GM23248 (cell line): ENCODE measurements at regions not wholly inside any gene's neighbourhood (a gene's known extent, or its start where the extent isn't known, plus 50 kb on each side); places are given as distances from the start of the nearest gene placed in this dataset.

Experiments used
- DNase-seq: peaks from one replicate; pipeline ENCODE4 v3.0.0-alpha.2; 2015
- H2AFZ ChIP-seq: fragments of 200-600 bp; sonication (generic); 2 replicates; pipeline ENCODE4 v1.6.1; 2016; ENCODE audit warnings: antibody characterized with exemption
- H3F3A ChIP-seq: fragments of 200-600 bp; sonication (generic); 2 replicates; pipeline ENCODE4 v1.6.1; 2016; ENCODE audit warnings: mild to moderate bottlenecking, antibody characterized with exemption, mixed run types; ENCODE audit not compliant: insufficient read depth
- H3K27ac ChIP-seq: fragments of 200-600 bp; sonication (generic); 2 replicates; pipeline ENCODE4 v1.5.1; 2016; ENCODE audit warnings: mild to moderate bottlenecking
- H3K27me3 ChIP-seq: fragments of 200-600 bp; sonication (generic); replicated peaks from 2 replicates; pipeline ENCODE4 v1.6.1; 2016; ENCODE audit warnings: mild to moderate bottlenecking; ENCODE audit not compliant: insufficient read depth
- H3K36me3 ChIP-seq: fragments of 200-600 bp; sonication (generic); 2 replicates; pipeline ENCODE4 v1.6.1; 2016; ENCODE audit warnings: low read depth, mild to moderate bottlenecking
- H3K4me1 ChIP-seq: fragments of 200-600 bp; sonication (generic); 2 replicates; pipeline ENCODE4 v1.6.1; 2016; ENCODE audit warnings: mild to moderate bottlenecking; ENCODE audit not compliant: insufficient read depth
- H3K4me2 ChIP-seq: fragments of 200-600 bp; sonication (generic); one replicate; pipeline ENCODE4 v1.6.1; 2016; ENCODE audit warnings: mild to moderate bottlenecking; ENCODE audit not compliant: unreplicated experiment
- H3K4me3 ChIP-seq: fragments of 200-600 bp; sonication (generic); 2 replicates; pipeline ENCODE4 v1.5.1; 2016; ENCODE audit warnings: mild to moderate bottlenecking
- H3K79me2 ChIP-seq: fragments of 200-600 bp; sonication (generic); 2 replicates; pipeline ENCODE4 v1.6.1; 2016; ENCODE audit warnings: mild to moderate bottlenecking; ENCODE audit not compliant: insufficient read depth
- H3K9ac ChIP-seq: fragments of 200-600 bp; sonication (generic); 2 replicates; pipeline ENCODE4 v1.6.1; 2016; ENCODE audit warnings: mild to moderate bottlenecking
- H3K9me2 ChIP-seq: fragments of 200-600 bp; sonication (generic); 2 replicates; pipeline ENCODE4 v1.6.1; 2016; ENCODE audit warnings: mixed run types, mild to moderate bottlenecking, moderate library complexity; ENCODE audit not compliant: insufficient read depth
- H3K9me3 ChIP-seq: fragments of 200-600 bp; sonication (generic); one replicate; pipeline ENCODE4 v1.6.1; 2017; ENCODE audit warnings: low read depth
- H4K20me1 ChIP-seq: fragments of 200-600 bp; sonication (generic); 2 replicates; pipeline ENCODE4 v1.6.0; 2016; ENCODE audit not compliant: insufficient read depth
- EZH2 ChIP-seq: fragments of 200-600 bp; sonication (generic); IDR thresholded peaks from 2 replicates; pipeline ENCODE4 v1.6.1; 2018; ENCODE audit warnings: antibody characterized with exemption, mild to moderate bottlenecking; ENCODE audit not compliant: insufficient read depth, poor library complexity, severe bottlenecking
- EZH2phosphoT487 ChIP-seq: fragments of 200-600 bp; sonication (generic); IDR thresholded peaks from 2 replicates; pipeline ENCODE4 v1.6.1; 2018; ENCODE audit warnings: antibody characterized with exemption, moderate library complexity, mild to moderate bottlenecking, low read depth; ENCODE audit not compliant: insufficient read depth
- WGBS, 2 experiments: methylation state at CpG; one replicate each; pipeline ENCODE4 v1.1.6; 2015 to 2017; ENCODE audit warnings: low lambda C conversion rate in 2 of 2, low coverage in 1 of 2; ENCODE audit errors: missing lambda C conversion rate in 2 of 2; 5-methylcytosine and 5-hydroxymethylcytosine counted together
- in situ Hi-C: fragments of 300-500 bp; cut with MboI; formaldehyde crosslinking; loops from 2 replicates; pipeline ENCODE4 v1.15.0; 2020

GRCh38 chr11:114972105-114972504, 293.8 kb downstream of the NXPE2 start:
- Histone ChIP-seq H3K9me2 (peaks cover 3% of the 10 kb centered on the region; the same call in 1 of the 2 replicates), H3K27me3 (no peaks in the 10 kb centered on the region), H4K20me1 (no peaks in the 10 kb centered on the region), H2AFZ (no peak overlapping the region), H3K4me2 (no peak overlapping the region), H3K27ac (no peak overlapping the region), H3F3A (no peaks in the 10 kb centered on the region), H3K4me3 (no peak overlapping the region), H3K36me3 (no peaks in the 10 kb centered on the region), H3K9ac (no peak overlapping the region), H3K4me1 (no peaks in the 10 kb centered on the region), H3K79me2 (no peaks in the 10 kb centered on the region), H3K9me3 (no peaks in the 10 kb centered on the region)
- in situ Hi-C loops, result no loop called here
- 10 to 15% methylated on average over 2 of the region's 2 CpGs for WGBS, 2 experiments
- TF ChIP-seq EZH2phosphoT487, result no peak
- TF ChIP-seq EZH2, result no peak
- DNase-seq, result no peak

- Histone ChIP-seq H3K4me1 (no peaks in the 10 kb centered on the region), H3K9ac (no peak overlapping the region), H3K36me3 (no peaks in the 10 kb centered on the region), H3F3A (no peaks in the 10 kb centered on the region), H3K79me2 (no peaks in the 10 kb centered on the region), H3K4me2 (no peak overlapping the region), H3K27ac (no peak overlapping the region), H3K9me3 (no peaks in the 10 kb centered on the region), H3K9me2 (peaks cover 3% of the 10 kb centered on the region; the same call in 1 of the 2 replicates), H2AFZ (no peak overlapping the region), H3K27me3 (no peaks in the 10 kb centered on the region), H3K4me3 (no peak overlapping the region), H4K20me1 (no peaks in the 10 kb centered on the region)
- in situ Hi-C loops, result no loop called here
- WGBS, 2 experiments, result 6 to 11% methylated on average over 4 of the region's 4 CpGs
- no peak for DNase-seq
- no peak for TF ChIP-seq EZH2
- no peak for TF ChIP-seq EZH2phosphoT487
Measured at GRCh38 chr11:114977651-114978050, 299.3 kb downstream of the NXPE2 start.

- H3K9ac ChIP-seq, result no peak overlapping the region
- H4K20me1 ChIP-seq, result no peaks in the 10 kb centered on the region
- no peak overlapping the region for H3K4me2 ChIP-seq
- TF ChIP-seq EZH2 (no peak), EZH2phosphoT487 (no peak)
- H3K27me3 ChIP-seq, result no peaks in the 10 kb centered on the region
- no peak overlapping the region for H3K27ac ChIP-seq
- H3K9me3 ChIP-seq, result no peaks in the 10 kb centered on the region
- DNase-seq, result no peak
- H3F3A ChIP-seq, result no peaks in the 10 kb centered on the region
- WGBS, 2 experiments, result 24 to 31% methylated on average over 1 of the region's 1 CpG
- no peaks in the 10 kb centered on the region for H3K79me2 ChIP-seq
- H3K4me3 ChIP-seq, result no peak overlapping the region
- no peaks in the 10 kb centered on the region for H3K4me1 ChIP-seq
- H2AFZ ChIP-seq, result no peak overlapping the region
- in situ Hi-C loops, result no loop called here
- H3K36me3 ChIP-seq, result no peaks in the 10 kb centered on the region
- no peaks in the 10 kb centered on the region for H3K9me2 ChIP-seq
Measured at GRCh38 chr11:114982141-114982540, 303.8 kb downstream of the NXPE2 start.

GRCh38 chr11:114984611-114985163, 306.4 kb downstream of the NXPE2 start:
- TF ChIP-seq EZH2 (no peak), EZH2phosphoT487 (no peak)
- no peaks in the 10 kb centered on the region for H4K20me1 ChIP-seq
- no peak overlapping the region for H3K4me2 ChIP-seq
- no peaks in the 10 kb centered on the region for H3K9me3 ChIP-seq
- no peak for DNase-seq
- no peaks in the 10 kb centered on the region for H3K36me3 ChIP-seq
- H3F3A ChIP-seq, result no peaks in the 10 kb centered on the region
- H3K9ac ChIP-seq, result no peak overlapping the region
- H3K9me2 ChIP-seq, result no peaks in the 10 kb centered on the region
- no peak overlapping the region for H2AFZ ChIP-seq
- in situ Hi-C loops, result no loop called here
- WGBS, 2 experiments, result 26 to 31% methylated on average over 9 of the region's 9 CpGs
- no peak overlapping the region for H3K4me3 ChIP-seq
- H3K4me1 ChIP-seq, result no peaks in the 10 kb centered on the region
- no peaks in the 10 kb centered on the region for H3K27me3 ChIP-seq
- no peaks in the 10 kb centered on the region for H3K79me2 ChIP-seq
- no peak overlapping the region for H3K27ac ChIP-seq

GRCh38 chr11:114986365-114986764, 308.0 kb downstream of the NXPE2 start:
- Histone ChIP-seq H3K9me3 (no peaks in the 10 kb centered on the region), H3K4me3 (no peak overlapping the region), H4K20me1 (no peaks in the 10 kb centered on the region), H3K79me2 (no peaks in the 10 kb centered on the region), H3K4me2 (no peak overlapping the region), H3K27ac (no peak overlapping the region), H3K36me3 (no peaks in the 10 kb centered on the region), H3K4me1 (no peaks in the 10 kb centered on the region), H2AFZ (no peak overlapping the region), H3F3A (no peaks in the 10 kb centered on the region), H3K27me3 (no peaks in the 10 kb centered on the region), H3K9ac (no peak overlapping the region), H3K9me2 (no peaks in the 10 kb centered on the region)
- DNase-seq, result no peak
- TF ChIP-seq EZH2phosphoT487 (no peak), EZH2 (no peak)
- in situ Hi-C loops, result no loop called here
- WGBS, 2 experiments, result 48 to 62% methylated on average over 5 to 6 of the region's 6 CpGs
